Ascending aorta (tissue), 2 donors: ENCODE measurements at regions not wholly inside any gene's neighbourhood (a gene's known extent, or its start where the extent isn't known, plus 50 kb on each side); places are given as distances from the start of the nearest gene placed in this dataset.

Experiments used
- DNase-seq, 2 donors: peaks; one replicate each; pipeline ENCODE4 v3.0.0-alpha.2; 2019; ENCODE audit warnings: low spot score in 2 of 2
- H3K27ac ChIP-seq, 2 donors: fragments of 200-600 bp; sonication (generic); one replicate each; pipeline ENCODE4 v1.5.1; 2016 to 2017; ENCODE audit warnings: mild to moderate bottlenecking in 1 of 2
- H3K27me3 ChIP-seq: fragments of 200-600 bp; sonication (generic); one replicate; pipeline ENCODE4 v1.5.1; 2017
- H3K36me3 ChIP-seq, 2 donors: fragments of 200-600 bp; sonication (generic); one replicate each; pipeline ENCODE4 v1.5.1; 2016
- H3K4me1 ChIP-seq, 2 donors: fragments of 200-600 bp; sonication (generic); one replicate each; pipeline ENCODE4 v1.5.1; 2016 to 2017; ENCODE audit warnings: mild to moderate bottlenecking in 1 of 2
- H3K4me3 ChIP-seq, 2 donors: fragments of 200-600 bp; sonication (generic); one replicate each; pipeline ENCODE4 v1.5.1; 2016 to 2017; ENCODE audit warnings: mild to moderate bottlenecking in 1 of 2
- H3K9me3 ChIP-seq, 2 donors: fragments of 200-600 bp; sonication (generic); one replicate each; pipeline ENCODE4 v1.5.1; 2016
- CTCF ChIP-seq, 3 experiments: fragments of 200-600 bp in 2 of 3; fragments of 450-650 bp in 1 of 3; sonication (generic) in 2 of 3; IDR thresholded peaks; one replicate each; pipeline ENCODE4 v1.5.1; 2016 to 2019; ENCODE audit warnings: antibody characterized with exemption in 3 of 3, mild to moderate bottlenecking in 1 of 3, moderate library complexity in 1 of 3
- intact Hi-C: fragments of 100-400 bp; cut with DNase I; formaldehyde crosslinking; loops from one replicate; pipeline ENCODE4 v1.15.1; 2023

DNA sequence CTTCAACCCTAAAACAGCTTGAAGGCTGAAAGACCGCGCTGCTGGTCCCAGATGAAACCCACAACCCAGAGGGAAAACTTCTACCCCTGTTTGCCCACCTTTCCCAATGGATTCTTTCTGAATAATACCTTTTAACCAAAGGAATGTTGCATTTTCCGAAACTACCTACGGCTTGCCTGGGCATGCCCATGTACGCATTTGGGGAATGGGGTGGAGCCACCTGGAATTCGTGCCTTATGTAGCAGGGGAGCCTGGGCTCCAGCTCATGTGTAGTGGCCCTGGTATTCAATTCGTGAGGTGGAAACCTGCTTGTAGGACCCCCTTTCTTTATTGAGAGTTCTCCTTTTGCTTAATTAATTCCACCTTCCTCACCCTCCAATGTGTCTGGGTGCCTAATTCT lies 256.6 kb upstream of the RGS18 start:
- DNase-seq, result no peak
- H3K27me3 ChIP-seq, result no peaks in the 10 kb centered on the region
- H3K27ac ChIP-seq, result no peak overlapping the region
- no peaks in the 10 kb centered on the region for H3K9me3 ChIP-seq
- no peak overlapping the region for H3K4me3 ChIP-seq
- H3K36me3 ChIP-seq, result no peaks in the 10 kb centered on the region
- TF ChIP-seq CTCF (IDR thresholded peaks at IDR 0.05), result no peak
- intact Hi-C loops, result no loop called here
- no peaks in the 10 kb centered on the region for H3K4me1 ChIP-seq

DNA sequence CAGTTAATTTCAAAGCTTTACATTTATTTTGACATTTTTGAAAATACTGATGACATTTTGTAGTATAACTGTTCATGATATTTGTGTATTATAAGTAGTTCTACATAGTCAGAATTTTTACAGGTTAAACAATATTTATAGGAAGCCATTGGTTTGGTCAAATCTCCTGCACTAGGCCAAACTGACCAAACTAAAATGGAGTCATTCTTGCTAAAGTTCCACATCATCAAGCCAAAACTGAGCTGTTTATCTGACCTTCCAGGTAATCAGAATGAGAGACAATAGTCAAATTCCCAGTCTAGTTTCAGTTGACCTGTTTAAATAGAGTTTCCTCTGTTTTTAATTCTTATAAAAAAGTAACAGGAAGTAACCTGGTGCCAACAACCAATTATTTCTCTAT lies 253.3 kb upstream of the RGS18 start:
- intact Hi-C loops, result no loop called here
- Histone ChIP-seq H3K4me3 (no peak overlapping the region), H3K9me3 (no peaks in the 10 kb centered on the region), H3K27ac (no peak overlapping the region), H3K36me3 (no peaks in the 10 kb centered on the region), H3K4me1 (no peaks in the 10 kb centered on the region), H3K27me3 (no peaks in the 10 kb centered on the region)
- TF ChIP-seq CTCF (IDR thresholded peaks at IDR 0.05), result no peak
- DNase-seq, result no peak

DNA sequence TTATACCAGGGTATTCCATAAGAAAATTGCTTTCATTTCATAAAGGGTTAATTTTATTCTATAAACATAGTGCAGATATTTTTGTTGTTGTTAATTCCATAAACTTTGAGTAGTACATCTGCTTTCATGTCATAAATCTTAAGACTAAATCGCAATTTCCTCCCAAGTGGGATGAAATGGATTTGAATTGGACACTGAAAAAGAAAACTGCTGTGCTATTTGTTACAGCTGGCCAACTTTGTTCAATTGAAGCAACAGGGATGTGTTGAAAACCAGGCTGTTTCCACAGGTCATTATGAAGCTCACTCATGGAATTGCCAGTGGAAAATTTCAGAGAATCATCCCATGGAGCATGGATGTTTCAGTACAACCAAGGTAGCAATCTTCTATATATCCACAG lies 252.5 kb upstream of the RGS18 start:
- H3K4me3 ChIP-seq, result no peak overlapping the region
- intact Hi-C loops, result no loop called here
- H3K9me3 ChIP-seq, result no peaks in the 10 kb centered on the region
- TF ChIP-seq CTCF (IDR thresholded peaks at IDR 0.05), result no peak
- DNase-seq, result no peak
- no peaks in the 10 kb centered on the region for H3K4me1 ChIP-seq
- no peaks in the 10 kb centered on the region for H3K27me3 ChIP-seq
- no peak overlapping the region for H3K27ac ChIP-seq
- no peaks in the 10 kb centered on the region for H3K36me3 ChIP-seq

DNA sequence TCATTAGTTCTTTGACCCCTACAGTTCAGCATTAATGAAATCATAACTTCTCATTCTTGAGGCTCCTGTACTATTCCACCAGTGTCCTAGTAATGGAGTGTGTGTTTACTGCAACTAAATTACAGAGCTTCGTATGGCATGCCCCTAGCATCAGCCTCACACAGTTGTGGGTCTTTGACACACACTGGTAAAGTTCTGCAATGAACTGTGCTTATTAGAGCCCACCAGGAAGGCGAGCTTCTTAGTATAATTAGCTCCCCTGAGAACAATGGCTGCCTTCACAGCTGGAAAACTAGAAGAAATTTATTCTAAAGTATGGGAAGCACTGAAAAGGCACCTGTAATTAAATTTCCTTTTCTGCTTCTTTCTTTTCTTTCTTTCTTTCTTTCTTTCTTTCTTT lies 251.1 kb upstream of the RGS18 start:
- no peak overlapping the region for H3K27ac ChIP-seq
- H3K9me3 ChIP-seq, result no peaks in the 10 kb centered on the region
- no peak overlapping the region for H3K4me3 ChIP-seq
- no peak for TF ChIP-seq CTCF (IDR thresholded peaks at IDR 0.05)
- H3K27me3 ChIP-seq, result no peaks in the 10 kb centered on the region
- H3K4me1 ChIP-seq, result no peaks in the 10 kb centered on the region
- intact Hi-C loops, result no loop called here
- DNase-seq, result no peak
- H3K36me3 ChIP-seq, result no peaks in the 10 kb centered on the region

DNA sequence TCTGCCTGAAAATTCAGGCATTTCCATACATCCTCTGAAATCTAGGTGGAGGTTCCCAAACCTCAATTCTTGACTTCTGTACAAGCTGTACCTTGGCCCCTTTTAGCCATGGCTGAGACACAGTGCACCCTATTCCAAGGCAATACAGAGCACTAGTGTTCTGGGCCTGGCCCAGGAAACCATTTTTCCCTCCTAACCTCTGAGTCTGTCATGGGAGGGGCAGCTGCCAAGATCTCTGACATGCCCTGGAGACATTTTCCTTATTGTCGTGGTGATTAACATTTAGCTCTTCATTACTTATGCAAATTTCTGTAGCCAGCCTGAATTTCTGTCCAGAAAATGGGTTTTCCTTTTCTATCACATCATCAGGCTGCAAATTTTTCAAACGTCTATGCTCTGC lies 248.0 kb upstream of the RGS18 start:
- intact Hi-C loops, result no loop called here
- Histone ChIP-seq H3K4me1 (no peaks in the 10 kb centered on the region), H3K36me3 (no peaks in the 10 kb centered on the region), H3K27me3 (no peaks in the 10 kb centered on the region), H3K9me3 (no peaks in the 10 kb centered on the region), H3K27ac (no peak overlapping the region), H3K4me3 (no peak overlapping the region)
- no peak for TF ChIP-seq CTCF (IDR thresholded peaks at IDR 0.05)
- DNase-seq, result no peak

- H3K4me1 ChIP-seq, result no peaks in the 10 kb centered on the region
- H3K27me3 ChIP-seq, result no peaks in the 10 kb centered on the region
- no peak for TF ChIP-seq CTCF (IDR thresholded peaks at IDR 0.05)
- no peak overlapping the region for H3K4me3 ChIP-seq
- intact Hi-C loops, result no loop called here
- H3K9me3 ChIP-seq, result no peaks in the 10 kb centered on the region
- no peaks in the 10 kb centered on the region for H3K36me3 ChIP-seq
- no peak overlapping the region for H3K27ac ChIP-seq
- DNase-seq, result no peak
Observed at GRCh38 chr1:191912517-191912916, 245.7 kb upstream of the RGS18 start.
